ENCODE measurements at regions not wholly inside any gene's neighbourhood (a gene's known extent, or its start where the extent isn't known, plus 50 kb on each side); places are given as distances from the start of the nearest gene placed in this dataset.
"Not testable (repeated sequence)": the region's sequence is repeated elsewhere in the genome, so short reads cannot be mapped to it uniquely, and the experiment has no call there.

GRCh38 chr14:30196861-30197260 is 269.2 kb upstream of the PRKD1 start:
- DNase-seq, result no peak
- intact Hi-C loops (cut with DNase I), result no loop called here
- no peak for ATAC-seq (ENCODE audit: poor library complexity)

GRCh38 chr14:30198720-30199119 is 271.1 kb upstream of the PRKD1 start:
- ATAC-seq (ENCODE audit: poor library complexity); intact Hi-C loops (cut with DNase I); DNase-seq: not testable (repeated sequence)

- no peak for DNase-seq
- intact Hi-C loops (cut with DNase I), result no loop called here
- no peak for ATAC-seq (ENCODE audit: poor library complexity)
These were observed 276.9 kb upstream of the PRKD1 start for GRCh38 chr14:30204431-30204980.

GRCh38 chr14:30209136-30209535 is 281.5 kb upstream of the PRKD1 start:
- ATAC-seq (ENCODE audit: poor library complexity), result no peak
- no peak for DNase-seq
- intact Hi-C loops (cut with DNase I), result no loop called here

GRCh38 chr14:30210630-30211029 is 283.0 kb upstream of the PRKD1 start:
- intact Hi-C loops (cut with DNase I), result loop anchor here (10.0 kb wide), 3 partner anchors 206 to 1456 kb away; no protein-coding TSS in a partner anchor
- no peak for DNase-seq
- no peak for ATAC-seq (ENCODE audit: poor library complexity)

GRCh38 chr14:30211326-30211725 is 283.7 kb upstream of the PRKD1 start:
- ATAC-seq (ENCODE audit: poor library complexity), result no peak

GRCh38 chr14:30214014-30214413 is 286.4 kb upstream of the PRKD1 start:
- intact Hi-C loops (cut with DNase I), result loop anchor here (10.0 kb wide), 3 partner anchors 209 to 1459 kb away; no protein-coding TSS in a partner anchor
- DNase-seq (no peak), ATAC-seq (ENCODE audit: poor library complexity) (no peak)

More at GRCh38 chr14:30211326-30211725, 283.7 kb upstream of the PRKD1 start:
- no peak for DNase-seq
- intact Hi-C loops (cut with DNase I), result loop anchor here (10.0 kb wide), 3 partner anchors 207 to 1457 kb away; no protein-coding TSS in a partner anchor

GRCh38 chr14:30214461-30215090 is 286.9 kb upstream of the PRKD1 start:
- ATAC-seq (ENCODE audit: poor library complexity) (peak; percentile 69), DNase-seq (no peak)
- intact Hi-C loops (cut with DNase I), result loop anchor here (10.0 kb wide), 3 partner anchors 210 to 1460 kb away; no protein-coding TSS in a partner anchor

GRCh38 chr14:30218907-30219306 is 291.3 kb upstream of the PRKD1 start:
- ATAC-seq (ENCODE audit: poor library complexity), result no peak
- no peak for DNase-seq
- intact Hi-C loops (cut with DNase I), result loop anchor here (10.0 kb wide), 3 partner anchors 214 to 1464 kb away; no protein-coding TSS in a partner anchor

GRCh38 chr14:30221546-30221945 is 293.9 kb upstream of the PRKD1 start:
- no peak for ATAC-seq (ENCODE audit: poor library complexity)
- intact Hi-C loops (cut with DNase I), result no loop called here
- DNase-seq, result no peak

- DNase-seq, result peak; percentile 67
These were observed 295.7 kb upstream of the PRKD1 start for GRCh38 chr14:30223385-30223785.

GRCh38 chr14:30223966-30224365 is 296.3 kb upstream of the PRKD1 start:
- ATAC-seq (ENCODE audit: poor library complexity) (peak; percentile 21), DNase-seq (peak; percentile 42)
- intact Hi-C loops (cut with DNase I), result no loop called here

More at GRCh38 chr14:30223385-30223785, 295.7 kb upstream of the PRKD1 start:
- ATAC-seq (ENCODE audit: poor library complexity), result peak; percentile 72
- intact Hi-C loops (cut with DNase I), result no loop called here

GRCh38 chr14:30225176-30225575 is 297.5 kb upstream of the PRKD1 start:
- intact Hi-C loops (cut with DNase I), result no loop called here
- DNase-seq (no peak), ATAC-seq (ENCODE audit: poor library complexity) (peak; percentile 23)

GRCh38 chr14:30227436-30227835 is 299.8 kb upstream of the PRKD1 start:
- ATAC-seq (ENCODE audit: poor library complexity) (peak; percentile 72), DNase-seq (peak; percentile 70)
- intact Hi-C loops (cut with DNase I), result no loop called here

GRCh38 chr14:30227876-30228275 is 300.2 kb upstream of the PRKD1 start:
- intact Hi-C loops (cut with DNase I), result no loop called here
- peak; percentile 44 for DNase-seq
- ATAC-seq (ENCODE audit: poor library complexity), result peak; percentile 55

- ATAC-seq (ENCODE audit: poor library complexity) (no peak), DNase-seq (no peak)
- intact Hi-C loops (cut with DNase I), result no loop called here
These were observed 303.1 kb upstream of the PRKD1 start for GRCh38 chr14:30230719-30231118.

GRCh38 chr14:30234966-30235365 is 307.3 kb upstream of the PRKD1 start:
- intact Hi-C loops (cut with DNase I), result no loop called here
- DNase-seq (no peak), ATAC-seq (ENCODE audit: poor library complexity) (no peak)

GRCh38 chr14:30235485-30235884 is 307.8 kb upstream of the PRKD1 start:
- intact Hi-C loops (cut with DNase I), result no loop called here
- ATAC-seq (ENCODE audit: poor library complexity), result no peak
- DNase-seq, result no peak

GRCh38 chr14:30238936-30239335 is 311.3 kb upstream of the PRKD1 start:
- DNase-seq, result no peak
- intact Hi-C loops (cut with DNase I), result no loop called here
- ATAC-seq (ENCODE audit: poor library complexity), result no peak

- intact Hi-C loops (cut with DNase I), result no loop called here
- no peak for ATAC-seq (ENCODE audit: poor library complexity)
These were observed 312.4 kb upstream of the PRKD1 start for GRCh38 chr14:30240018-30240417.

More at GRCh38 chr14:30240018-30240417, 312.4 kb upstream of the PRKD1 start:
- DNase-seq, result no peak

Measured in Right ventricle myocardium superior (tissue), 1 donor.